CD14-positive monocyte (primary cell): ENCODE measurements at regions not wholly inside any gene's neighbourhood (a gene's known extent, or its start where the extent isn't known, plus 50 kb on each side); places are given as distances from the start of the nearest gene placed in this dataset.

Experiments
- DNase-seq, 3 donors: peaks; one replicate each; pipeline ENCODE4 v3.0.0-alpha.2; 2011 to 2022
- H2AFZ ChIP-seq: 2 replicates; pipeline ENCODE4 v1.6.0; 2012; ENCODE audit warnings: mild to moderate bottlenecking, low read depth, low read length, inconsistent platforms; ENCODE audit not compliant: insufficient read depth, poor library complexity, severe bottlenecking
- H3K27ac ChIP-seq, 2 donors: 1 replicate in 1 of 2; 2 replicates in 1 of 2; pipeline ENCODE4 v1.5.1; 2012 to 2013; ENCODE audit warnings: low read length in 2 of 2, control low read depth in 1 of 2, inconsistent platforms in 1 of 2, low read depth in 1 of 2, mild to moderate bottlenecking in 1 of 2
- H3K27me3 ChIP-seq, 2 donors: one replicate each; pipeline versions ENCODE4 v1.6.0 to v1.6.1; 2011 to 2013; ENCODE audit warnings: low read length in 2 of 2; ENCODE audit not compliant: control insufficient read depth in 2 of 2, insufficient read depth in 2 of 2
- H3K36me3 ChIP-seq, 2 donors: replicated peaks in 1 of 2; 1 replicate in 1 of 2; 2 replicates in 1 of 2; pipeline versions ENCODE4 v1.5.1 to v1.6.1; 2012 to 2013; ENCODE audit warnings: low read length in 2 of 2, control low read depth in 1 of 2, inconsistent platforms in 1 of 2, mild to moderate bottlenecking in 1 of 2; ENCODE audit not compliant: insufficient read depth in 2 of 2, control insufficient read depth in 1 of 2
- H3K4me1 ChIP-seq, 2 donors: 1 replicate in 1 of 2; 2 replicates in 1 of 2; pipeline versions ENCODE4 v1.5.1 to v1.6.1; 2012 to 2013; ENCODE audit warnings: low read length in 2 of 2, control low read depth in 1 of 2, inconsistent platforms in 1 of 2, mild to moderate bottlenecking in 1 of 2, moderate library complexity in 1 of 2; ENCODE audit not compliant: insufficient read depth in 2 of 2, control insufficient read depth in 1 of 2
- H3K4me2 ChIP-seq: replicated peaks from 2 replicates; pipeline ENCODE3; 2012; ENCODE audit warnings: low read length, moderate library complexity, mild to moderate bottlenecking; ENCODE audit not compliant: poor library complexity, severe bottlenecking; ENCODE audit errors: extremely low read depth
- H3K4me3 ChIP-seq, 3 experiments: fragments of 200-600 bp in 1 of 3; sonication (generic) in 1 of 3; replicated peaks in 1 of 3; 1 replicate in 2 of 3; 2 replicates in 1 of 3; pipeline ENCODE4 v1.5.1; 2011 to 2013; ENCODE audit warnings: low read length in 3 of 3, mild to moderate bottlenecking in 3 of 3, control low read depth in 2 of 3, low read depth in 2 of 3, inconsistent platforms in 1 of 3, moderate library complexity in 1 of 3
- H3K79me2 ChIP-seq: 2 replicates; pipeline ENCODE4 v1.6.0; 2012; ENCODE audit warnings: mild to moderate bottlenecking, control low read depth, inconsistent platforms, low read length, moderate library complexity; ENCODE audit not compliant: insufficient read depth
- H3K9ac ChIP-seq: 2 replicates; pipeline ENCODE4 v1.6.0; 2017; ENCODE audit warnings: low read length, mild to moderate bottlenecking; ENCODE audit not compliant: insufficient read depth, poor library complexity, severe bottlenecking
- H3K9me3 ChIP-seq, 2 donors: replicated peaks in 1 of 2; 1 replicate in 1 of 2; 2 replicates in 1 of 2; pipeline versions ENCODE4 v1.5.1 to v1.6.1; 2012 to 2013; ENCODE audit warnings: low read length in 2 of 2, control low read depth in 1 of 2; ENCODE audit not compliant: control insufficient read depth in 1 of 2, insufficient read depth in 1 of 2
- H4K20me1 ChIP-seq: 2 replicates; pipeline ENCODE4 v1.6.0; 2012; ENCODE audit warnings: mild to moderate bottlenecking, low read length, control low read depth, moderate library complexity; ENCODE audit not compliant: insufficient read depth
- H3K27ac Mint-ChIP-seq, 7 donors: one replicate each; pipeline ENCODE4 v1.8.0; 2020; ENCODE audit warnings: mild to moderate bottlenecking in 7 of 7, mixed read lengths in 7 of 7, moderate library complexity in 6 of 7, inconsistent platforms in 2 of 7
- H3K27me3 Mint-ChIP-seq, 3 donors: one replicate each; pipeline ENCODE4 v1.8.0; 2021 to 2022; ENCODE audit warnings: low read depth in 3 of 3, mild to moderate bottlenecking in 3 of 3, mixed read lengths in 3 of 3, moderate library complexity in 3 of 3, inconsistent platforms in 1 of 3
- H3K36me3 Mint-ChIP-seq, 2 donors: one replicate each; pipeline ENCODE4 v1.8.0; 2020; ENCODE audit warnings: mixed read lengths in 2 of 2, inconsistent platforms in 1 of 2, mild to moderate bottlenecking in 1 of 2
- H3K4me1 Mint-ChIP-seq: one replicate; pipeline ENCODE4 v1.8.0; 2020; ENCODE audit warnings: mild to moderate bottlenecking, mixed read lengths
- H3K4me3 Mint-ChIP-seq, 2 donors: one replicate each; pipeline ENCODE4 v1.8.0; 2020; ENCODE audit warnings: mild to moderate bottlenecking in 2 of 2, mixed read lengths in 2 of 2, moderate library complexity in 1 of 2
- H3K9me3 Mint-ChIP-seq, 7 donors: one replicate each; pipeline ENCODE4 v1.8.0; 2020 to 2022; ENCODE audit warnings: mixed read lengths in 7 of 7, mild to moderate bottlenecking in 6 of 7, moderate library complexity in 6 of 7, inconsistent platforms in 2 of 7
- CTCF ChIP-seq: fragments of 200-600 bp; IDR thresholded peaks from one replicate; pipeline ENCODE4 v1.8.0; 2022; ENCODE audit warnings: antibody characterized with exemption, mild to moderate bottlenecking
- WGBS: methylation state at CpG from one replicate; pipeline ENCODE4 v1.1.5; 2013; ENCODE audit warnings: missing lambda C conversion rate; ENCODE audit not compliant: insufficient coverage; 5-methylcytosine and 5-hydroxymethylcytosine counted together
- intact Hi-C, 2 donors: fragments of 100-400 bp; cut with micrococcal nuclease; formaldehyde crosslinking; loops; one replicate each; pipeline versions ENCODE4 v1.15.0 to v1.15.1; 2023

GRCh38 chr2:12584338-12584737, 132.4 kb upstream of the TRIB2 start:
- WGBS, result no CpG with 5 or more reads among the region's 3 CpGs
- Mint-ChIP-seq H3K27me3 (peaks cover 0 to 3% (median 2%) of the 10 kb centered on the region in 3 donors), H3K36me3 (peaks cover 2 to 3% of the 10 kb centered on the region in 2 donors), H3K4me1 (peaks cover 25% of the 10 kb centered on the region), H3K9me3 (peaks cover 0 to 2% (median 0%) of the 10 kb centered on the region in 7 donors), H3K27ac (no peak overlapping the region), H3K4me3 (no peak overlapping the region)
- no peak overlapping the region for H3K9ac ChIP-seq
- H4K20me1 ChIP-seq, result no peaks in the 10 kb centered on the region
- no peak overlapping the region for H3K27ac ChIP-seq
- no peak overlapping the region for H3K4me2 ChIP-seq
- no peak overlapping the region for H3K4me3 ChIP-seq
- H3K79me2 ChIP-seq, result no peaks in the 10 kb centered on the region
- intact Hi-C loops, result loop anchor here in 1 of 2 donors (10.0 kb wide), 1 partner anchor 130 kb away; no protein-coding TSS in a partner anchor
- no peaks in the 10 kb centered on the region for H3K36me3 ChIP-seq
- no peak for DNase-seq
- no peak for TF ChIP-seq CTCF
- H2AFZ ChIP-seq, result no peak overlapping the region
- H3K27me3 ChIP-seq, result no peaks in the 10 kb centered on the region
- H3K4me1 ChIP-seq, result peaks cover 22 to 25% of the 10 kb centered on the region in 2 donors
- no peaks in the 10 kb centered on the region for H3K9me3 ChIP-seq

- no peak overlapping the region for H3K27ac ChIP-seq
- peaks cover 2 to 3% of the 10 kb centered on the region in 2 donors for H3K36me3 Mint-ChIP-seq
- no peak for TF ChIP-seq CTCF
- H3K9me3 ChIP-seq, result no peaks in the 10 kb centered on the region
- no peaks in the 10 kb centered on the region for H3K9me3 Mint-ChIP-seq
- DNase-seq, result no peak
- H3K27ac Mint-ChIP-seq, result no peak overlapping the region
- H4K20me1 ChIP-seq, result no peaks in the 10 kb centered on the region
- H3K4me2 ChIP-seq, result no peak overlapping the region
- no peak overlapping the region for H3K4me3 ChIP-seq
- no peak overlapping the region for H2AFZ ChIP-seq
- no peak overlapping the region for H3K4me3 Mint-ChIP-seq
- no peaks in the 10 kb centered on the region for H3K79me2 ChIP-seq
- peaks cover 0 to 2% (median 1%) of the 10 kb centered on the region in 3 donors for H3K27me3 Mint-ChIP-seq
- no peaks in the 10 kb centered on the region for H3K27me3 ChIP-seq
- no peaks in the 10 kb centered on the region for H3K36me3 ChIP-seq
- WGBS, result no CpG with 5 or more reads among the region's 2 CpGs
- peaks cover 30% of the 10 kb centered on the region for H3K4me1 Mint-ChIP-seq
- intact Hi-C loops, result loop anchor here in 1 of 2 donors (10.0 kb wide), 1 partner anchor 131 kb away; no protein-coding TSS in a partner anchor
- no peak overlapping the region for H3K9ac ChIP-seq
- peaks cover 28 to 35% of the 10 kb centered on the region in 2 donors for H3K4me1 ChIP-seq
Observed at GRCh38 chr2:12585784-12586183, 131.0 kb upstream of the TRIB2 start.
